ENCODE measurements at regions not wholly inside any gene's neighbourhood (a gene's known extent, or its start where the extent isn't known, plus 50 kb on each side); places are given as distances from the start of the nearest gene placed in this dataset.

GRCh38 chr5:7066471-7067235 lies 329.3 kb upstream of the ADCY2 start:
- DNase-seq (ENCODE audit: extremely low read depth, low read depth) = no peak
- no peak for TF ChIP-seq CTCF (IDR thresholded peaks at IDR 0.05; ENCODE audit: low read depth, low read length)

- no peak for TF ChIP-seq CTCF (IDR thresholded peaks at IDR 0.05; ENCODE audit: low read depth, low read length)
- DNase-seq (ENCODE audit: extremely low read depth, low read depth) = no peak
Measured at GRCh38 chr5:7068156-7068555, 327.8 kb upstream of the ADCY2 start.

GRCh38 chr5:7068899-7069298 lies 327.0 kb upstream of the ADCY2 start:
- TF ChIP-seq CTCF (IDR thresholded peaks at IDR 0.05; ENCODE audit: low read depth, low read length) = no peak
- DNase-seq (ENCODE audit: extremely low read depth, low read depth) = no peak

GRCh38 chr5:7072188-7072587 lies 323.8 kb upstream of the ADCY2 start:
- no peak for TF ChIP-seq CTCF (IDR thresholded peaks at IDR 0.05; ENCODE audit: low read depth, low read length)
- DNase-seq (ENCODE audit: extremely low read depth, low read depth) = no peak

- TF ChIP-seq CTCF (IDR thresholded peaks at IDR 0.05; ENCODE audit: low read depth, low read length) = no peak
- no peak for DNase-seq (ENCODE audit: extremely low read depth, low read depth)
Measured at GRCh38 chr5:7073666-7074065, 322.3 kb upstream of the ADCY2 start.

GRCh38 chr5:7074176-7074575 lies 321.8 kb upstream of the ADCY2 start:
- no peak for TF ChIP-seq CTCF (IDR thresholded peaks at IDR 0.05; ENCODE audit: low read depth, low read length)
- DNase-seq (ENCODE audit: extremely low read depth, low read depth) = no peak

GRCh38 chr5:7075470-7075869 lies 320.5 kb upstream of the ADCY2 start:
- DNase-seq (ENCODE audit: extremely low read depth, low read depth) = no peak
- TF ChIP-seq CTCF (IDR thresholded peaks at IDR 0.05; ENCODE audit: low read depth, low read length) = no peak
